ENCODE measurements at regions not wholly inside any gene's neighbourhood (a gene's known extent, or its start where the extent isn't known, plus 50 kb on each side); places are given as distances from the start of the nearest gene placed in this dataset.

DNA sequence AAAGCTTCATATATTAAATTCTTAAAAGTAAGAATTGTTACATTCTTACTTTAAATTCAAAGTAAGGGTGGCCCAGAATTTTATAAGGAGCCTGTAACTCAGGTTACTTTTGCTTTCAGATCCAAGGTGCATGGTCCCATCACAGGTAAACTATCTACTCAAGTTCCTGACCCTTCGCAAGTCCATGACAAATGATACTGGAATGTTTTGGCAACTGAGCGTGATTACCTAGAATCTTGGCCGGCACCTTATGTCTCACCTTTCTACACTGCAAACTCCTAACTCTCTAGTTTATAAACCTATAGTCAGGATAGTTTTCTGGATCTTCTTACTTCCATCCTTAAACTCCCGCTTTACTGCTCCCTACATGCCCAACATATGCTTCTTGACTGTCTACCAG, 67.9 kb upstream of the HMGN3 start:
- POLR2A ChIA-PET = interaction anchor here (1.0 kb wide), 2 partner anchors 10 to 118 kb away, joined by 3 read pairs; no protein-coding TSS in a partner anchor
- Mint-ChIP-seq H3K4me3 (ENCODE audit: unreplicated experiment) (no peak overlapping the region), H3K9me3 (ENCODE audit: unreplicated experiment) (no peaks in the 10 kb centered on the region), H3K27me3 (ENCODE audit: insufficient read depth, unreplicated experiment) (no peaks in the 10 kb centered on the region), H3K27ac (ENCODE audit: low read depth, unreplicated experiment) (no peak overlapping the region), H3K4me1 (ENCODE audit: insufficient read depth, unreplicated experiment) (peaks cover 8% of the 10 kb centered on the region), H3K36me3 (ENCODE audit: insufficient read depth, unreplicated experiment) (no peaks in the 10 kb centered on the region)
- BruUV-seq (replicated peaks) = no TSS peak
- intact Hi-C loops (cut with micrococcal nuclease) = no loop called here
- peak; percentile 78 for DNase-seq (ENCODE audit: unreplicated experiment)
- TF ChIP-seq, protein P1, sequence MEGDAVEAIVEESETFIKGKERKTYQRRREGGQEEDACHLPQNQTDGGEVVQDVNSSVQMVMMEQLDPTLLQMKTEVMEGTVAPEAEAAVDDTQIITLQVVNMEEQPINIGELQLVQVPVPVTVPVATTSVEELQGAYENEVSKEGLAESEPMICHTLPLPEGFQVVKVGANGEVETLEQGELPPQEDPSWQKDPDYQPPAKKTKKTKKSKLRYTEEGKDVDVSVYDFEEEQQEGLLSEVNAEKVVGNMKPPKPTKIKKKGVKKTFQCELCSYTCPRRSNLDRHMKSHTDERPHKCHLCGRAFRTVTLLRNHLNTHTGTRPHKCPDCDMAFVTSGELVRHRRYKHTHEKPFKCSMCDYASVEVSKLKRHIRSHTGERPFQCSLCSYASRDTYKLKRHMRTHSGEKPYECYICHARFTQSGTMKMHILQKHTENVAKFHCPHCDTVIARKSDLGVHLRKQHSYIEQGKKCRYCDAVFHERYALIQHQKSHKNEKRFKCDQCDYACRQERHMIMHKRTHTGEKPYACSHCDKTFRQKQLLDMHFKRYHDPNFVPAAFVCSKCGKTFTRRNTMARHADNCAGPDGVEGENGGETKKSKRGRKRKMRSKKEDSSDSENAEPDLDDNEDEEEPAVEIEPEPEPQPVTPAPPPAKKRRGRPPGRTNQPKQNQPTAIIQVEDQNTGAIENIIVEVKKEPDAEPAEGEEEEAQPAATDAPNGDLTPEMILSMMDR (IDR thresholded peaks at IDR 0.05; ENCODE audit: unreplicated experiment) = no peak
- CTCF ChIA-PET = no interaction called here

DNA sequence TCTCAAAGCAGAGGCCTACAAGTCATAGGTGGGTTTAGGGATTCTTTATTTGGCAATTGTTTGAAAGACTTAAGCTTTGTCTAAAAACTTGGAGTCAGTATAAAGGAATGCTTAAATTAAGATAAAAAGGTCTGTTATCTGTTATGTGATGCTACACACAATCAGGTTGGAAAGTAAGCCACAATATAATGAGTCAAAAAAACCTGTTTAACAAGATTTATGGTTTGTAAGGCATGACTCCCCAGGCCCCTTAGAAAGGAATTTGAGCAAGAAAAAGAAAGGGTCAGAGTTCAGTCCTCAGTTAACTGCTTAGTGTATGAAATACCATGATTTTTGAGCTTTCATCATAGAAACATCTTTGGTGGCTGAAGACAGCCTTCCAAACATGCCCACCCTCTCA, 66.8 kb upstream of the HMGN3 start:
- no peaks in the 10 kb centered on the region for H3K27me3 Mint-ChIP-seq (ENCODE audit: insufficient read depth, unreplicated experiment)
- TF ChIP-seq, protein P1 (IDR thresholded peaks at IDR 0.05; ENCODE audit: unreplicated experiment) = no peak
- BruUV-seq (replicated peaks) = no TSS peak
- no peak overlapping the region for H3K4me3 Mint-ChIP-seq (ENCODE audit: unreplicated experiment)
- DNase-seq (ENCODE audit: unreplicated experiment) = no peak
- H3K36me3 Mint-ChIP-seq (ENCODE audit: insufficient read depth, unreplicated experiment) = no peaks in the 10 kb centered on the region
- POLR2A ChIA-PET = no interaction called here
- peaks cover 6% of the 10 kb centered on the region for H3K4me1 Mint-ChIP-seq (ENCODE audit: insufficient read depth, unreplicated experiment)
- H3K27ac Mint-ChIP-seq (ENCODE audit: low read depth, unreplicated experiment) = no peak overlapping the region
- CTCF ChIA-PET = interaction anchor here (0.5 kb wide), 1 partner anchor 24 kb away, joined by 3 read pairs; no protein-coding TSS in a partner anchor
- H3K9me3 Mint-ChIP-seq (ENCODE audit: unreplicated experiment) = no peaks in the 10 kb centered on the region
- intact Hi-C loops (cut with micrococcal nuclease) = no loop called here

GRCh38 chr6:79296211-79296610, 61.7 kb upstream of the HMGN3 start:
- POLR2A ChIA-PET = no interaction called here
- H3K9me3 Mint-ChIP-seq (ENCODE audit: unreplicated experiment) = no peaks in the 10 kb centered on the region
- TF ChIP-seq, protein P1 (IDR thresholded peaks at IDR 0.05; ENCODE audit: unreplicated experiment) = no peak
- no peak for DNase-seq (ENCODE audit: unreplicated experiment)
- H3K27me3 Mint-ChIP-seq (ENCODE audit: insufficient read depth, unreplicated experiment) = no peaks in the 10 kb centered on the region
- H3K36me3 Mint-ChIP-seq (ENCODE audit: insufficient read depth, unreplicated experiment) = no peaks in the 10 kb centered on the region
- no peak overlapping the region for H3K4me3 Mint-ChIP-seq (ENCODE audit: unreplicated experiment)
- BruUV-seq (replicated peaks) = no TSS peak
- CTCF ChIA-PET = interaction anchor here (0.7 kb wide), 1 partner anchor 55 kb away, joined by 3 read pairs; no protein-coding TSS in a partner anchor
- no peaks in the 10 kb centered on the region for H3K4me1 Mint-ChIP-seq (ENCODE audit: insufficient read depth, unreplicated experiment)
- H3K27ac Mint-ChIP-seq (ENCODE audit: low read depth, unreplicated experiment) = no peak overlapping the region
- intact Hi-C loops (cut with micrococcal nuclease) = no loop called here
